GM13977 (cell line): ENCODE measurements at regions not wholly inside any gene's neighbourhood (a gene's known extent, or its start where the extent isn't known, plus 50 kb on each side); places are given as distances from the start of the nearest gene placed in this dataset.

Experiments used
- DNase-seq: peaks from one replicate; pipeline ENCODE4 v3.0.0; 2012; ENCODE audit warnings: low spot score
- in situ Hi-C: fragments of 300-500 bp; cut with MboI; formaldehyde crosslinking; loops from one replicate; pipeline ENCODE4 v1.12.0; 2022; ENCODE audit warnings: low sequenced_read_pairs, low pct_unique_long_range_greater_than_20kb, mixed read lengths, inconsistent platforms; ENCODE audit not compliant: unreplicated experiment
- TF ChIP-seq, protein P1 (sequence below): IDR thresholded peaks from 2 replicates; pipeline ENCODE4 v1.5.1; 2012; ENCODE audit warnings: mild to moderate bottlenecking, control low read depth; ENCODE audit not compliant: insufficient read depth; ENCODE audit errors: extremely low read depth, missing control alignments

- in situ Hi-C loops: no loop called here
- TF ChIP-seq, protein P1, sequence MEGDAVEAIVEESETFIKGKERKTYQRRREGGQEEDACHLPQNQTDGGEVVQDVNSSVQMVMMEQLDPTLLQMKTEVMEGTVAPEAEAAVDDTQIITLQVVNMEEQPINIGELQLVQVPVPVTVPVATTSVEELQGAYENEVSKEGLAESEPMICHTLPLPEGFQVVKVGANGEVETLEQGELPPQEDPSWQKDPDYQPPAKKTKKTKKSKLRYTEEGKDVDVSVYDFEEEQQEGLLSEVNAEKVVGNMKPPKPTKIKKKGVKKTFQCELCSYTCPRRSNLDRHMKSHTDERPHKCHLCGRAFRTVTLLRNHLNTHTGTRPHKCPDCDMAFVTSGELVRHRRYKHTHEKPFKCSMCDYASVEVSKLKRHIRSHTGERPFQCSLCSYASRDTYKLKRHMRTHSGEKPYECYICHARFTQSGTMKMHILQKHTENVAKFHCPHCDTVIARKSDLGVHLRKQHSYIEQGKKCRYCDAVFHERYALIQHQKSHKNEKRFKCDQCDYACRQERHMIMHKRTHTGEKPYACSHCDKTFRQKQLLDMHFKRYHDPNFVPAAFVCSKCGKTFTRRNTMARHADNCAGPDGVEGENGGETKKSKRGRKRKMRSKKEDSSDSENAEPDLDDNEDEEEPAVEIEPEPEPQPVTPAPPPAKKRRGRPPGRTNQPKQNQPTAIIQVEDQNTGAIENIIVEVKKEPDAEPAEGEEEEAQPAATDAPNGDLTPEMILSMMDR: no peak
- no peak for DNase-seq
These were observed 66.7 kb upstream of the XPA start for GRCh38 chr9:97763874-97764273.

GRCh38 chr9:97766092-97766491 is 69.0 kb upstream of the XPA start:
- TF ChIP-seq, protein P1: no peak
- no peak for DNase-seq
- in situ Hi-C loops: no loop called here

GRCh38 chr9:97766610-97767009 is 69.5 kb upstream of the XPA start:
- no peak for DNase-seq
- TF ChIP-seq, protein P1: no peak
- in situ Hi-C loops: no loop called here

DNA sequence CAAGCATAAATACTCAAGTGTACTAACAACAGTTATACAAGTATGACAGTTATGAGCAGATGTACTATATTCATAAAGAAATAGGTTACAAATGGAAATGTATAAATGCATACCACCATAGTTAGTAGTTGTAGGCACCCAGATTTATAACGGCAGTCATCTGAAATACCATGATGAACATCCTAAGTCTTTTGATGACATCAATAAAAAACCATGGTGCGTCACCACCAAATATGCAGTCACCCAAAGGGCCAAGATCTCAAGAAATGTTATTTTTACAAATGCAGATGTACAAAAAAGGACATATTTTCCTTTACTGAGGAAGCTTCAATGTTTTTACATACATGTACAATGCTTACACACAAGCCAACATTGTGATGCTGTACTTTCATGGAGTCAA is 70.8 kb upstream of the XPA start:
- in situ Hi-C loops: no loop called here
- DNase-seq: no peak
- TF ChIP-seq, protein P1: no peak

- TF ChIP-seq, protein P1: no peak
- DNase-seq: no peak
- in situ Hi-C loops: no loop called here
These were observed 71.6 kb upstream of the XPA start for GRCh38 chr9:97768746-97769145.

DNA sequence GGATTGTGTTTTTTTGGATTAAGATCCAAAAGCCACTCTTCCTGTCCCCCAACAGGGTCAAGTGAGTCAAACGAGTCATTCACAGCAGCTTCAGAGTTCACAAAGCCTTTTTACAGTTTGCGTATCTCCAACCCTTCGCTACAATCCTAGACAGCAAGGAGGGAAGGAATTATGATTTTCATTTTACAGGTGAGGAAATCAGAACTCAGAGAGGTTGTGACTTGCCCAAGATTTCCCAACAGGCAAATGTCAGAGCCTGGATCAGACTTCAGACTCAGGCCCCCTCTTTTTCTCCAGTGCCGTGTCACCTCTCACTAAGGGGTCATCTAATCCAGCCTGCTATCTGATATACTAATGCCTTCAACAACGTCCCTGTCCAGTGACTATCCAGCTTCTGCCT is 72.1 kb upstream of the XPA start:
- DNase-seq: no peak
- TF ChIP-seq, protein P1: no peak
- in situ Hi-C loops: no loop called here

- in situ Hi-C loops: no loop called here
- TF ChIP-seq, protein P1: no peak
- DNase-seq: no peak
These were observed 73.8 kb upstream of the XPA start for GRCh38 chr9:97770808-97771372.
